HepG2 (cell line): ENCODE measurements at regions not wholly inside any gene's neighbourhood (a gene's known extent, or its start where the extent isn't known, plus 50 kb on each side); places are given as distances from the start of the nearest gene placed in this dataset.

Experiments
- ATAC-seq: fragments of 200-7000 bp; cut with Tn5 transposase; 3 replicates; pipeline ENCODE4 v1.9.1; 2020; ENCODE audit warnings: mild to moderate bottlenecking, moderate library complexity
- BruUV-seq: library from RNA; stranded (reverse); fragments of 400-500 nt; replicated peaks from 2 replicates; lab custom pipeline; 2021; lab: Mats Ljungman, UMichigan
- CTCF ChIA-PET: fragments of 300-600 bp; formaldehyde crosslinking; extraction: SDS; loops from one replicate; lab custom pipeline; 2021; ENCODE audit warnings: low total read pairs, inconsistent platforms, low intra/inter-chr PET ratio; lab: Yijun Ruan, JAX
- POLR2A ChIA-PET: fragments of 350-600 bp; sonication (Branson Sonifier 250); formaldehyde crosslinking; loops from one replicate; lab custom pipeline; 2020; ENCODE audit warnings: antibody characterized with exemption, inconsistent platforms; lab: Yijun Ruan, JAX
- DNase-seq: peaks from one replicate; pipeline ENCODE4 v3.0.0-alpha.2; 2015; ENCODE audit warnings: low spot score
- FAIRE-seq: peaks from 3 replicates; lab custom pipeline; 2011; peaks lifted over from hg19 to GRCh38; lab: Jason Lieb, UNC
- H2AFZ ChIP-seq: one replicate; pipeline ENCODE4 v1.6.1; 2011; ENCODE audit warnings: low read length, inconsistent platforms
- H3K27ac ChIP-seq: fragments of 300-600 bp; 3 replicates; pipeline ENCODE4 v1.8.0; 2011; ENCODE audit warnings: mixed run types, mild to moderate bottlenecking, mixed read lengths, low read length, inconsistent platforms; ENCODE audit not compliant: insufficient read depth; ENCODE audit errors: extremely low read length
- H3K27me3 ChIP-seq, 2 experiments: fragments of 200-600 bp in 1 of 2; 2 replicates in 1 of 2; 3 replicates in 1 of 2; pipeline versions ENCODE4 v1.6.0 to v1.8.0; 2011; ENCODE audit warnings: low read length in 2 of 2, mild to moderate bottlenecking in 2 of 2, moderate library complexity in 2 of 2, inconsistent platforms in 1 of 2; ENCODE audit not compliant: insufficient read depth in 2 of 2, control insufficient read depth in 1 of 2
- H3K36me3 ChIP-seq, 2 experiments: fragments of 200-600 bp in 1 of 2; replicated peaks in 1 of 2; 2 replicates in 1 of 2; 3 replicates in 1 of 2; pipeline versions ENCODE4 v1.5.1 to v1.8.0; 2011; ENCODE audit warnings: low read length in 2 of 2, inconsistent platforms in 1 of 2; ENCODE audit not compliant: insufficient read depth in 2 of 2, control insufficient read depth in 1 of 2
- H3K4me1 ChIP-seq: 2 replicates; pipeline ENCODE4 v1.5.1; 2012; ENCODE audit warnings: low read length, inconsistent platforms; ENCODE audit not compliant: insufficient read depth
- H3K4me2 ChIP-seq: 2 replicates; pipeline ENCODE4 v1.6.0; 2011; ENCODE audit warnings: low read depth, low read length, inconsistent platforms
- H3K4me3 ChIP-seq, 3 experiments: fragments of 200-600 bp in 1 of 3; sonication (generic), shearing (Covaris generic) in 1 of 3; replicated peaks in 1 of 3; 2 replicates each; pipeline ENCODE4 v1.5.1; 2011 to 2016; ENCODE audit warnings: low read length in 3 of 3, inconsistent platforms in 2 of 3, low read depth in 2 of 3, mild to moderate bottlenecking in 2 of 3, control low read depth in 1 of 3, mixed read lengths in 1 of 3; ENCODE audit not compliant: insufficient read depth in 1 of 3
- H3K79me2 ChIP-seq: one replicate; pipeline ENCODE4 v1.6.1; 2011; ENCODE audit warnings: low read length, inconsistent platforms; ENCODE audit not compliant: insufficient read depth
- H3K9ac ChIP-seq: 2 replicates; pipeline ENCODE4 v1.6.0; 2011; ENCODE audit warnings: mild to moderate bottlenecking, low read depth, low read length, inconsistent platforms; ENCODE audit not compliant: insufficient read depth
- H3K9me3 ChIP-seq: 2 replicates; pipeline ENCODE4 v1.5.1; 2012; ENCODE audit warnings: mild to moderate bottlenecking, low read length
- H4K20me1 ChIP-seq: 2 replicates; pipeline ENCODE4 v1.6.0; 2011; ENCODE audit warnings: inconsistent platforms, mild to moderate bottlenecking, low read length, moderate library complexity; ENCODE audit not compliant: insufficient read depth
- ATF7-NPFF ChIP-seq: sonication (generic); formaldehyde crosslinking; IDR thresholded peaks from 2 replicates; pipeline ENCODE4 v1.8.1; 2023; ENCODE audit warnings: mild to moderate bottlenecking, low read depth, missing genetic modification reagents, moderate library complexity
- BORCS8-MEF2B ChIP-seq: sonication (generic); formaldehyde crosslinking; IDR thresholded peaks from 2 replicates; pipeline ENCODE4 v1.8.0; 2022; ENCODE audit warnings: mild to moderate bottlenecking, missing genetic modification reagents
- CBX5 ChIP-seq: sonication (generic); formaldehyde crosslinking; IDR thresholded peaks from 2 replicates; pipeline ENCODE4 v1.4.0; 2020; ENCODE audit warnings: missing genetic modification reagents, borderline replicate concordance
- CC2D1A ChIP-seq: sonication (generic); formaldehyde crosslinking; IDR thresholded peaks from 2 replicates; pipeline ENCODE4 v1.8.1; 2023; ENCODE audit warnings: mild to moderate bottlenecking, missing genetic modification reagents
- GATAD2A ChIP-seq: IDR thresholded peaks from 2 replicates; pipeline ENCODE4 v1.6.1; 2016
- MIER2 ChIP-seq: IDR thresholded peaks from 2 replicates; pipeline ENCODE4 v1.6.1; 2016; ENCODE audit warnings: missing biosample characterization, missing genetic modification reagents
- MTERF4 ChIP-seq: sonication (generic); formaldehyde crosslinking; IDR thresholded peaks from 2 replicates; pipeline ENCODE4 v1.8.0; 2023; ENCODE audit warnings: mild to moderate bottlenecking, missing genetic modification reagents
- MXD4 ChIP-seq: IDR thresholded peaks from 2 replicates; pipeline ENCODE4 v1.6.1; 2016; ENCODE audit warnings: mild to moderate bottlenecking, missing biosample characterization, missing genetic modification reagents
- NCOA2 ChIP-seq: sonication (generic); formaldehyde crosslinking; IDR thresholded peaks from 2 replicates; pipeline ENCODE4 v1.8.0; 2022; ENCODE audit warnings: inconsistent platforms
- NFE2 ChIP-seq: sonication (generic); formaldehyde crosslinking; IDR thresholded peaks from 2 replicates; pipeline ENCODE4 v1.4.0; 2020; ENCODE audit warnings: missing genetic modification reagents
- NFE2L2 ChIP-seq: fragments of 150-350 bp; IDR thresholded peaks from 2 replicates; pipeline ENCODE4 v1.6.1; 2014; ENCODE audit warnings: low read length
- NKX3-1 ChIP-seq: sonication (generic); formaldehyde crosslinking; IDR thresholded peaks from 2 replicates; pipeline ENCODE4 v1.5.0; 2020; ENCODE audit warnings: missing genetic modification reagents
- RBM22 ChIP-seq: fragments of 200-400 bp; formaldehyde crosslinking; optimal IDR thresholded peaks from 2 replicates; pipeline ENCODE3; 2017; ENCODE audit warnings: mild to moderate bottlenecking, low read length, moderate library complexity
- RFXAP ChIP-seq: sonication (generic); formaldehyde crosslinking; IDR thresholded peaks from 2 replicates; pipeline ENCODE4 v1.4.0; 2020; ENCODE audit warnings: missing genetic modification reagents, borderline replicate concordance
- SALL1 ChIP-seq: sonication (generic); formaldehyde crosslinking; IDR thresholded peaks from 2 replicates; pipeline ENCODE4 v1.8.0; 2022; ENCODE audit warnings: mild to moderate bottlenecking, missing genetic modification reagents
- ZBTB26 ChIP-seq: IDR thresholded peaks from 2 replicates; pipeline ENCODE4 v1.6.1; 2016; ENCODE audit warnings: missing compliant biosample characterization, missing genetic modification reagents, borderline replicate concordance
- ZBTB38 ChIP-seq: sonication (generic); formaldehyde crosslinking; IDR thresholded peaks from 2 replicates; pipeline ENCODE4 v1.5.1; 2020; ENCODE audit warnings: mild to moderate bottlenecking, missing genetic modification reagents
- ZNF773 ChIP-seq: sonication (generic); formaldehyde crosslinking; IDR thresholded peaks from 2 replicates; pipeline ENCODE4 v1.4.0; 2020; ENCODE audit warnings: missing genetic modification reagents, borderline replicate concordance
- ZZZ3 ChIP-seq: sonication (generic); formaldehyde crosslinking; IDR thresholded peaks from 2 replicates; pipeline ENCODE4 v1.4.0; 2020; ENCODE audit warnings: missing genetic modification reagents, mild to moderate bottlenecking, borderline replicate concordance
- WGBS: methylation state at CpG from one replicate; pipeline ENCODE4 v1.1.6; 2017; ENCODE audit warnings: low lambda C conversion rate; 5-methylcytosine and 5-hydroxymethylcytosine counted together
- in situ Hi-C: cut with HindIII; loops from 2 replicates; pipeline ENCODE4 v1.10.0; 2017; ENCODE audit warnings: low pct_unique_long_range_greater_than_20kb; ENCODE audit not compliant: extremely low pct_ligation_motif_present
- intact Hi-C: fragments of 100-400 bp; cut with micrococcal nuclease; formaldehyde crosslinking; loops from one replicate; pipeline ENCODE4 v1.10.0; 2022; ENCODE audit not compliant: unreplicated experiment

- no peak for TF ChIP-seq MXD4 (CRISPR knock-in tag)
- TF ChIP-seq NFE2: no peak
- no peak for TF ChIP-seq ZBTB26 (CRISPR knock-in tag)
- TF ChIP-seq ZZZ3 (CRISPR knock-in tag): no peak
- no peak for TF ChIP-seq ZBTB38 (CRISPR knock-in tag)
Observed at GRCh38 chr7:131747658-131748232, 191.3 kb upstream of the PODXL start (continued).

GRCh38 chr7:131745390-131746248, 189.2 kb upstream of the PODXL start:
- FAIRE-seq: no peak
- no peak for TF ChIP-seq GATAD2A (CRISPR knock-in tag)
- 0 out of 2 replicates have a peak, but pooled peaks have one; percentile 53 for TF ChIP-seq NKX3-1 (CRISPR knock-in tag)
- no peak for TF ChIP-seq RFXAP (CRISPR knock-in tag)
- TF ChIP-seq CBX5 (CRISPR knock-in tag): no peak
- 0 out of 2 replicates have a peak, but pooled peaks have one; percentile 19 for TF ChIP-seq SALL1 (CRISPR knock-in tag)
- no peak for TF ChIP-seq NCOA2 (CRISPR knock-in tag)
- TF ChIP-seq CC2D1A (CRISPR knock-in tag): no peak
- no peak for TF ChIP-seq RBM22
- 0 out of 2 replicates have a peak, but pooled peaks have one; percentile 49 for TF ChIP-seq ZNF773 (CRISPR knock-in tag)
- no peak for TF ChIP-seq NFE2L2
- no peak for TF ChIP-seq ZBTB38 (CRISPR knock-in tag)
- TF ChIP-seq MTERF4 (CRISPR knock-in tag): 0 out of 2 replicates have a peak, but pooled peaks have one; percentile 27
- TF ChIP-seq MIER2 (CRISPR knock-in tag): peak; percentile 97
- TF ChIP-seq ATF7-NPFF (CRISPR knock-in tag): no peak
- TF ChIP-seq BORCS8-MEF2B (CRISPR knock-in tag): 0 out of 2 replicates have a peak, but pooled peaks have one; percentile 27

More at GRCh38 chr7:131745390-131746248, 189.2 kb upstream of the PODXL start:
- Histone ChIP-seq H3K27ac (no peak overlapping the region), H2AFZ (no peak overlapping the region), H3K4me1 (no peaks in the 10 kb centered on the region), H3K4me3 (no peak overlapping the region), H3K27me3 (peaks cover 0 to 1% of the 10 kb centered on the region in 2 experiments; a peak in 1 of 5 replicates), H3K9me3 (no peaks in the 10 kb centered on the region), H4K20me1 (no peaks in the 10 kb centered on the region), H3K36me3 (no peaks in the 10 kb centered on the region), H3K79me2 (no peaks in the 10 kb centered on the region), H3K9ac (no peak overlapping the region), H3K4me2 (no peak overlapping the region)
- intact Hi-C loops: no loop called here
- 30% methylated on average over 15 of the region's 15 CpGs for WGBS
- ATAC-seq (peak; percentile 66), DNase-seq (peak; percentile 7)
- ChIA-PET POLR2A (no interaction called here), CTCF (no interaction called here)
- in situ Hi-C loops: no loop called here
- no TSS peak for BruUV-seq
